Peyer's patch (tissue), 4 donors: ENCODE measurements at regions not wholly inside any gene's neighbourhood (a gene's known extent, or its start where the extent isn't known, plus 50 kb on each side); places are given as distances from the start of the nearest gene placed in this dataset.

Experiments
- POLR2A ChIP-seq, 2 donors: fragments of 450-650 bp; IDR thresholded peaks; one replicate each; pipeline ENCODE4 v1.5.1; 2017; ENCODE audit warnings: antibody characterized with exemption in 2 of 2, mild to moderate bottlenecking in 2 of 2, moderate library complexity in 2 of 2
- TF ChIP-seq, protein P1 (sequence below), 6 experiments: fragments of 450-650 bp in 4 of 6; fragments of 200-600 bp in 2 of 6; sonication (generic) in 1 of 6; IDR thresholded peaks; one replicate each; pipeline ENCODE4 v1.5.1; 2017 to 2019; ENCODE audit warnings: antibody characterized with exemption in 6 of 6, mild to moderate bottlenecking in 3 of 6, moderate library complexity in 1 of 6

DNA sequence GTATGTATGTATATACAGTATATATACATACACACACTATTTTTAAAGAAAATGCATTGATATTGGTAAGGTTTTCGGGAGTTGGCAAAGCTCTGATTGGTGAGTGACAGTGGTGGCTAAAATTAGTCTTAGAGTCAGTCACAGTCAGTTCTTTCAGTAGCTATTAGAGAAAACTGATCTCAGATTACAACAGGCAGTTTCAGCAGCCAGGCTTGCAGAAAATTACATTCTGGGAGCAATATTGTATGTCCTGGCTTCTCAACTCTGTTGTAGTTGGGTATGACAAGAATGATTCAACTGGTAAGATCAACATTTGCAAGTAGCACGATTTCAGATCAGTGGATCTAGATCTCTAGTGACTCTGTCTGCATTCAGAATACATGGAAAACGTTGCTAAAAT is 897.9 kb upstream of the AUTS2 start:
- TF ChIP-seq, protein P1, sequence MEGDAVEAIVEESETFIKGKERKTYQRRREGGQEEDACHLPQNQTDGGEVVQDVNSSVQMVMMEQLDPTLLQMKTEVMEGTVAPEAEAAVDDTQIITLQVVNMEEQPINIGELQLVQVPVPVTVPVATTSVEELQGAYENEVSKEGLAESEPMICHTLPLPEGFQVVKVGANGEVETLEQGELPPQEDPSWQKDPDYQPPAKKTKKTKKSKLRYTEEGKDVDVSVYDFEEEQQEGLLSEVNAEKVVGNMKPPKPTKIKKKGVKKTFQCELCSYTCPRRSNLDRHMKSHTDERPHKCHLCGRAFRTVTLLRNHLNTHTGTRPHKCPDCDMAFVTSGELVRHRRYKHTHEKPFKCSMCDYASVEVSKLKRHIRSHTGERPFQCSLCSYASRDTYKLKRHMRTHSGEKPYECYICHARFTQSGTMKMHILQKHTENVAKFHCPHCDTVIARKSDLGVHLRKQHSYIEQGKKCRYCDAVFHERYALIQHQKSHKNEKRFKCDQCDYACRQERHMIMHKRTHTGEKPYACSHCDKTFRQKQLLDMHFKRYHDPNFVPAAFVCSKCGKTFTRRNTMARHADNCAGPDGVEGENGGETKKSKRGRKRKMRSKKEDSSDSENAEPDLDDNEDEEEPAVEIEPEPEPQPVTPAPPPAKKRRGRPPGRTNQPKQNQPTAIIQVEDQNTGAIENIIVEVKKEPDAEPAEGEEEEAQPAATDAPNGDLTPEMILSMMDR (IDR thresholded peaks at IDR 0.05): no peak
- TF ChIP-seq POLR2A (IDR thresholded peaks at IDR 0.05): no peak
